ENCODE measurements at regions not wholly inside any gene's neighbourhood (a gene's known extent, or its start where the extent isn't known, plus 50 kb on each side); places are given as distances from the start of the nearest gene placed in this dataset.

DNA sequence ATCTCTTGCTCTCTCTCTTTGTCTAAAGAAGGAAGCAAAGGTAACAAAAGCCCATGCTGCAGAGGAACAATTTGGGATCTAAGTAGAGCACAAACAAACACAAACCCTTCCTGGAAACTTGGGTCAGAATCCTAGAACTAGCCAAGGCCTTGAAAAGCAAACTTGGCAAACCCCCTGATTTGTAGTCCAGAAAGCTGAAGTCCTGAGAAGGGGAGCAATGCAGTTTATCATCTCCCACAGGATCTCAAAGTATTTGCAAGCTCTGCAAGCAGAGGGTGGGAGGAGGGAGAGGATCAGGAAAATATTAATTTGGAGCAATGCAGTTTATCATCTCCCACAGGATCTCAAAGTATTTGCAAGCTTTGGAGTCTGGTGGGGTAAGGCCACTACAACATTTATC, 379.5 kb upstream of the FGF13 start:
- no peak for TF ChIP-seq CTCF (IDR thresholded peaks at IDR 0.05)
- TF ChIP-seq EZH2 (IDR thresholded peaks at IDR 0.05; ENCODE audit: borderline replicate concordance, insufficient read depth, low read depth, low read length, poor library complexity, severe bottlenecking): no peak
